ENCODE measurements at regions not wholly inside any gene's neighbourhood (a gene's known extent, or its start where the extent isn't known, plus 50 kb on each side); places are given as distances from the start of the nearest gene placed in this dataset.

DNA sequence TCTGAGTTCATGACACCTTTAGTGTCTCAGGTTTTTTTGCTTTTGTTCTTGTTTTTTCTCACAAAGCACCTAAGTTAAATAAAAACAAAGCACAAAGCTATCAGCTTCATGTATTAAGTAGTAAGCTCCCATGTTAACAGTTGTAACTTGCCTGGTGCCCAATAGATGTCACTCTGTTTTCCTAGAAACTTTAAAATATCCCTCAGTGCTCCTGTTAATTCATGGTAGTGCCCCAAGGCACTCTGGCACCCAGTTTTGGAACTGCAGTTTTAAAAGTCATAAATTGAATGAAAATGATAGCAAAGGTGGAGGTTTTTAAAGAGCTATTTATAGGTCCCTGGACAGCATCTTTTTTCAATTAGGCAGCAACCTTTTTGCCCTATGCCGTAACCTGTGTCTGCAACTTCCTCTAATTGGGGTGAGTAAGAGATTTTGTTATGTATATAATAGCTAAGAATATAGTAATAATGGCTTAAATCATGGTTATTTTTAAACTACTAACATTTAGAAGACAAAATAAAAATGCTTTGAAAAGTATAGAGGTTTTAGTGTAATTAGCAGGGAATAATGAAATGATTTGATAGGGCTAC is 555.0 kb upstream of the TMEFF2 start:
- Histone ChIP-seq H3K36me3 (no peaks in the 10 kb centered on the region), H3K4me1 (no peaks in the 10 kb centered on the region), H3K4me3 (no peak overlapping the region), H3K9me3 (no peaks in the 10 kb centered on the region), H3K27ac (no peak overlapping the region), H3K27me3 (no peaks in the 10 kb centered on the region)
- DNase-seq (no peak), FAIRE-seq (no peak), ATAC-seq (no peak)
- 89 to 91% methylated on average over 1 of the region's 1 CpG for WGBS, 2 donors
- TF ChIP-seq, protein P1, sequence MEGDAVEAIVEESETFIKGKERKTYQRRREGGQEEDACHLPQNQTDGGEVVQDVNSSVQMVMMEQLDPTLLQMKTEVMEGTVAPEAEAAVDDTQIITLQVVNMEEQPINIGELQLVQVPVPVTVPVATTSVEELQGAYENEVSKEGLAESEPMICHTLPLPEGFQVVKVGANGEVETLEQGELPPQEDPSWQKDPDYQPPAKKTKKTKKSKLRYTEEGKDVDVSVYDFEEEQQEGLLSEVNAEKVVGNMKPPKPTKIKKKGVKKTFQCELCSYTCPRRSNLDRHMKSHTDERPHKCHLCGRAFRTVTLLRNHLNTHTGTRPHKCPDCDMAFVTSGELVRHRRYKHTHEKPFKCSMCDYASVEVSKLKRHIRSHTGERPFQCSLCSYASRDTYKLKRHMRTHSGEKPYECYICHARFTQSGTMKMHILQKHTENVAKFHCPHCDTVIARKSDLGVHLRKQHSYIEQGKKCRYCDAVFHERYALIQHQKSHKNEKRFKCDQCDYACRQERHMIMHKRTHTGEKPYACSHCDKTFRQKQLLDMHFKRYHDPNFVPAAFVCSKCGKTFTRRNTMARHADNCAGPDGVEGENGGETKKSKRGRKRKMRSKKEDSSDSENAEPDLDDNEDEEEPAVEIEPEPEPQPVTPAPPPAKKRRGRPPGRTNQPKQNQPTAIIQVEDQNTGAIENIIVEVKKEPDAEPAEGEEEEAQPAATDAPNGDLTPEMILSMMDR (IDR thresholded peaks at IDR 0.05) = no peak
- intact Hi-C loops (cut with DNase I) = no loop called here

DNA sequence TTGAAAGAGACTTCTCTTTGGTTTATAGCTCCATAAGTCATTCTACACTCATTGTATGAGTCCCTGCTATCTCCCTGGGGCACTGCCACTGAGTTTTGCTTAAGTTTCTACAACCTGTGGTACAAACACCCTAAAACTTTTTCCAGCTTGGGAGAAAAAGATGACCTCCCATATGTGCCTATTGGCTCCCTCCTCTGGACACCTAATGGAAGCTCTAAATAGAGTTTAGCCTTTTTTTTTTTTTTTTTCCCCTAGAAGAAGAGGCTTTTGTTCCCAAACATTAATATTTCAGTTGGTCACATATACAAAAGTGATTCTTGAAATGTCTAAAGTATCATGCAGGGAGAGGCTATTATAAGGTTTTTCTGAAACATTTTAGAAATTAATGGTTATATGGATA is 547.2 kb upstream of the TMEFF2 start:
- ATAC-seq (no peak), DNase-seq (no peak)
- TF ChIP-seq, protein P1 (IDR thresholded peaks at IDR 0.05) = no peak

DNA sequence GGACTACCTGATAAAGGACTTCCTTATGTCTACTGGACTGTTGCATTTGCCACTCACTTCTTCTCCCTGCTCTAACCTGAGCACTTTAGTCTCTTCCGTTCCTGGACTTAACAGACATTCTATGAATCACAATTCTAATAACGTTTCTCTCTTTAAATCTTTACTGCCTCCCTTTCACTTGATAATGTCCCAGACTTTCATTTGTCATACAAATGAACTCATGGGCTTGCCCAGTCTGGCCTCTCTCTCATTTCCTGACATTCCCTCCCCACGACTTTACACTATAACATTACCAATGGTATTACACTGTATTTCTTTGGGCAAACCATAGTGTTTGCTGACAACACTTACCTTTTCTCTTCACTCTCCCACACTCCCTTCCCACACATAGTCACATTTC is 540.7 kb upstream of the TMEFF2 start:
- no peak for DNase-seq
- Histone ChIP-seq H3K4me3 (no peak overlapping the region), H3K9me3 (no peaks in the 10 kb centered on the region), H3K4me1 (no peaks in the 10 kb centered on the region), H3K27me3 (no peaks in the 10 kb centered on the region), H3K27ac (no peak overlapping the region), H3K36me3 (no peaks in the 10 kb centered on the region)
- intact Hi-C loops (cut with DNase I) = no loop called here
- no peak for ATAC-seq
- 64 to 78% methylated on average over 3 of the region's 3 CpGs for WGBS, 2 donors
- FAIRE-seq = no peak
- TF ChIP-seq, protein P1 (IDR thresholded peaks at IDR 0.05) = no peak

More for the DNA sequence above, 547.2 kb upstream of the TMEFF2 start:
- no peaks in the 10 kb centered on the region for H3K27me3 ChIP-seq
- no peaks in the 10 kb centered on the region for H3K9me3 ChIP-seq
- FAIRE-seq = no peak
- intact Hi-C loops (cut with DNase I) = no loop called here
- H3K4me1 ChIP-seq = no peaks in the 10 kb centered on the region
- no peak overlapping the region for H3K4me3 ChIP-seq
- H3K36me3 ChIP-seq = no peaks in the 10 kb centered on the region
- no peak overlapping the region for H3K27ac ChIP-seq

DNA sequence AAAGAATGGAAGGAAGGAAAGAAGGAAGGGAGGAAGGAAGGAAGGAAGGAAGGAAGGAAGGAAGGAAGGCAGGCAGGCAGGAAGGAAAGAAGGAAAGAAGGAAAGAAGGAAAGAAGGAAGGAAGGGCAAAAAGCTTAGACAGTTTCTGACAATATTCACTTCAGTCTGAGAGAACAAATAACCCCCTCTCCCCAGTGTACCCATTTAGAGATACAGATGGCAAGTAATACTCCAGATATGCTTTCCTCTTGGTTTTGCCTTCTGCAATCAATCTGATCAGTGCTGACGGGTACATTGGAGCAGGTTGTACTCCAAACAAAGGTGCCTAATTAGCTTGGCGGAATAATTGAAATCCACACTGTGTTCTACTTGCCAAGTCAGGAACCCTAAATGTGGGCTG is 534.6 kb upstream of the TMEFF2 start:
- no peak for DNase-seq
- no peak for FAIRE-seq
- TF ChIP-seq, protein P1 (IDR thresholded peaks at IDR 0.05) = no peak
- WGBS, 2 donors = 73 to 77% methylated on average over 2 of the region's 2 CpGs
- Histone ChIP-seq H3K27ac (no peak overlapping the region), H3K9me3 (no peaks in the 10 kb centered on the region), H3K27me3 (no peaks in the 10 kb centered on the region), H3K4me1 (no peaks in the 10 kb centered on the region), H3K4me3 (no peak overlapping the region), H3K36me3 (no peaks in the 10 kb centered on the region)
- intact Hi-C loops (cut with DNase I) = no loop called here
- ATAC-seq = no peak

DNA sequence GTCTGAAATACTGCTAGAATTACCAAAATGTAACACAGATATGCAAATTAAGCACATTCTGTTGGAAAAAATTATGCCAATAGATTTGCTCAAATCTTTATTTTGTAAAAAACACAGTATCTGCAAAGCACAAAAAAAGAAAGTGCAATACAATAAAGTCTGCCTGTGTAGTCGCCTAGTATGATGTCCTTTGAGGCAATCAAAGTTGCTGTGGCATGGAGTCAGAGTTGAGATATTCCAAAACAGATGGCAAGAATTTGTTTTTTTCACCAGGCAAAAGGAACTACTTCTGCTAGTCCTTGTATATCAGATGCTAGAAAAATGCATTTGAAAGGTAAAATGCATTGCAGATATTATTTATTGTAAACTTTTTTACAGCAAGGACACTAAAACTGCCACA is 531.3 kb upstream of the TMEFF2 start:
- H3K9me3 ChIP-seq = no peaks in the 10 kb centered on the region
- no peak for ATAC-seq
- no peak overlapping the region for H3K4me3 ChIP-seq
- no peak for DNase-seq
- FAIRE-seq = no peak
- no peak overlapping the region for H3K27ac ChIP-seq
- H3K4me1 ChIP-seq = no peaks in the 10 kb centered on the region
- WGBS, 2 donors = 45 to 70% methylated on average over 1 of the region's 1 CpG
- TF ChIP-seq, protein P1 (IDR thresholded peaks at IDR 0.05) = no peak
- H3K27me3 ChIP-seq = no peaks in the 10 kb centered on the region
- H3K36me3 ChIP-seq = no peaks in the 10 kb centered on the region
- intact Hi-C loops (cut with DNase I) = no loop called here
